B cell (primary cell): ENCODE measurements at regions not wholly inside any gene's neighbourhood (a gene's known extent, or its start where the extent isn't known, plus 50 kb on each side); places are given as distances from the start of the nearest gene placed in this dataset.

Experiments
- CTCF ChIP-seq: fragments of 200-600 bp; IDR thresholded peaks from one replicate; pipeline ENCODE4 v1.8.0; 2022; ENCODE audit warnings: antibody characterized with exemption, mild to moderate bottlenecking
- EZH2 ChIP-seq: IDR thresholded peaks from 2 replicates; pipeline ENCODE4 v1.6.1; 2012; ENCODE audit warnings: borderline replicate concordance, low read depth, mild to moderate bottlenecking, moderate library complexity, low read length; ENCODE audit not compliant: insufficient read depth, poor library complexity, severe bottlenecking

GRCh38 chr12:105915997-105916759 is 222.6 kb downstream of the NUAK1 start:
- TF ChIP-seq CTCF (no peak), EZH2 (no peak)
